Lung (tissue), 11 donors: ENCODE measurements at regions not wholly inside any gene's neighbourhood (a gene's known extent, or its start where the extent isn't known, plus 50 kb on each side); places are given as distances from the start of the nearest gene placed in this dataset.

ENCODE experiments used
- ATAC-seq: fragments of 200-7000 bp; cut with Tn5 transposase; one replicate; pipeline ENCODE4 v1.9.1; 2020; ENCODE audit warnings: moderate number of reproducible peaks; ENCODE audit not compliant: insufficient read depth, low FRiP score
- DNase-seq, 3 donors: peaks; one replicate each; pipeline ENCODE4 v3.0.0-alpha.2; 2013 to 2017
- H3K27ac ChIP-seq, 2 donors: one replicate each; pipeline ENCODE4 v1.5.1; 2013; ENCODE audit warnings: mild to moderate bottlenecking in 2 of 2, moderate library complexity in 2 of 2, control low read depth in 1 of 2, inconsistent platforms in 1 of 2, low read depth in 1 of 2, low read length in 1 of 2
- H3K27me3 ChIP-seq, 3 donors: one replicate each; pipeline ENCODE4 v1.5.1; 2013; ENCODE audit warnings: low read length in 2 of 3; ENCODE audit not compliant: control insufficient read depth in 3 of 3, insufficient read depth in 3 of 3
- H3K36me3 ChIP-seq, 4 donors: one replicate each; pipeline ENCODE4 v1.5.1; 2013; ENCODE audit warnings: low read length in 4 of 4, mild to moderate bottlenecking in 1 of 4, moderate library complexity in 1 of 4; ENCODE audit not compliant: control insufficient read depth in 4 of 4, insufficient read depth in 4 of 4
- H3K4me1 ChIP-seq, 5 donors: one replicate each; pipeline ENCODE4 v1.5.1; 2013; ENCODE audit warnings: low read length in 5 of 5, mild to moderate bottlenecking in 2 of 5, moderate library complexity in 1 of 5; ENCODE audit not compliant: control insufficient read depth in 5 of 5, insufficient read depth in 5 of 5
- H3K4me3 ChIP-seq: one replicate; pipeline ENCODE4 v1.5.1; 2013; ENCODE audit warnings: mild to moderate bottlenecking, control low read depth, moderate library complexity
- H3K9ac ChIP-seq, 2 donors: one replicate each; pipeline ENCODE4 v1.5.1; 2013; ENCODE audit warnings: low read length in 2 of 2, control low read depth in 1 of 2; ENCODE audit not compliant: insufficient read depth in 1 of 2
- H3K9me3 ChIP-seq, 4 donors: one replicate each; pipeline ENCODE4 v1.5.1; 2013; ENCODE audit warnings: low read length in 3 of 4, mild to moderate bottlenecking in 1 of 4, moderate library complexity in 1 of 4; ENCODE audit not compliant: control insufficient read depth in 4 of 4, insufficient read depth in 3 of 4
- WGBS, 2 donors: extraction: QIAGEN DNeasy Blood & Tissue Kit; methylation state at CpG; one replicate each; pipeline ENCODE4 v1.1.7; 2013; 5-methylcytosine and 5-hydroxymethylcytosine counted together
- TF ChIP-seq, protein P1 (sequence below): IDR thresholded peaks from 2 replicates; pipeline ENCODE4 v1.5.1; 2012; ENCODE audit warnings: mild to moderate bottlenecking; ENCODE audit errors: control extremely low read depth, extremely low read depth
- donor health status: control.
- donor health status: control.
- donor health status: Bipolar disorder and iron deficiency.
- donor health status: healthy.
- donor health status: DM: yes; HTN: yes; CAD: no.

DNA sequence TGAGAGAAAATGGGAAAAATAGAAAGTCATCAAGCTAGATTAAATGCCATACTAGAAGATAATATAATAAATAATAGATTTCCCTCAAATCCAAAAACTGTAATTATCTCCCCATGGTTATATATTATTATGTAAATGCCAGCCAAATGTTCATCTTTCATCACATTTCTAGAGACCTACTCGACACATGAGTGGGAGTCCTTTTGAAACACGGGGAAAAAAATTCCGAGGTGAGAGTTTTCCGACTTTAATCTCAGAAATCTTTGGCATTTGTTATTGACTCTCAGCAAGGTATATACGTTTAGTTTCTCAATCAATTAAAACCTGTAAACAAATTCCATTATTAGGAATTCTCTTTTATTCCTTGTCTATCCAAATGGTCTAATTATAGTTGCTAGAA, 465.4 kb upstream of the SMIM31 start:
- Histone ChIP-seq H3K27ac (no peak overlapping the region), H3K27me3 (no peaks in the 10 kb centered on the region), H3K36me3 (no peaks in the 10 kb centered on the region), H3K4me3 (no peak overlapping the region), H3K9ac (no peak overlapping the region), H3K9me3 (no peaks in the 10 kb centered on the region), H3K4me1 (no peaks in the 10 kb centered on the region)
- TF ChIP-seq, protein P1, sequence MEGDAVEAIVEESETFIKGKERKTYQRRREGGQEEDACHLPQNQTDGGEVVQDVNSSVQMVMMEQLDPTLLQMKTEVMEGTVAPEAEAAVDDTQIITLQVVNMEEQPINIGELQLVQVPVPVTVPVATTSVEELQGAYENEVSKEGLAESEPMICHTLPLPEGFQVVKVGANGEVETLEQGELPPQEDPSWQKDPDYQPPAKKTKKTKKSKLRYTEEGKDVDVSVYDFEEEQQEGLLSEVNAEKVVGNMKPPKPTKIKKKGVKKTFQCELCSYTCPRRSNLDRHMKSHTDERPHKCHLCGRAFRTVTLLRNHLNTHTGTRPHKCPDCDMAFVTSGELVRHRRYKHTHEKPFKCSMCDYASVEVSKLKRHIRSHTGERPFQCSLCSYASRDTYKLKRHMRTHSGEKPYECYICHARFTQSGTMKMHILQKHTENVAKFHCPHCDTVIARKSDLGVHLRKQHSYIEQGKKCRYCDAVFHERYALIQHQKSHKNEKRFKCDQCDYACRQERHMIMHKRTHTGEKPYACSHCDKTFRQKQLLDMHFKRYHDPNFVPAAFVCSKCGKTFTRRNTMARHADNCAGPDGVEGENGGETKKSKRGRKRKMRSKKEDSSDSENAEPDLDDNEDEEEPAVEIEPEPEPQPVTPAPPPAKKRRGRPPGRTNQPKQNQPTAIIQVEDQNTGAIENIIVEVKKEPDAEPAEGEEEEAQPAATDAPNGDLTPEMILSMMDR, result no peak
- ATAC-seq (no peak), DNase-seq (no peak)
- 66 to 79% methylated on average over 5 of the region's 5 CpGs for WGBS, 2 donors

DNA sequence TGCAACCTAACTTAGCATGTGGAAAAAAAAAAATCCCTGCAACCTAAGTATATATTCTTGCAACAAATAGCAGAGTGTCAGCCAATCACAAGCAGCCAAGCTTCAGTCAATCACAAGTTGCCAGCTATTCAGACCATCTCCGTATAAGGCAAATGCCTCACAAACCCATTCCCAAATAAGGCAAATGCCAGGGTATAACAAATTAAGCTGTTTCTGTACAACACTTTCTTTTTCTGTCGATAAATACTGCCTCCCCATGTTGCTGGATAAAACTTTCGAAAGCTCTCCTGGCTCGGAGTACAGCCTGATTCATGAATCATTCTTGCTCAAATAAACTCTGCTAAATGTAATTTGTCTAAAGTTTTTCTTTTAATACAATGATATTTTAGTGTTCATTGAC, 460.7 kb upstream of the SMIM31 start:
- WGBS, 2 donors, result 75 to 79% methylated on average over 4 of the region's 4 CpGs
- TF ChIP-seq, protein P1, result no peak
- H3K4me3 ChIP-seq, result no peak overlapping the region
- no peak overlapping the region for H3K9ac ChIP-seq
- H3K27me3 ChIP-seq, result no peaks in the 10 kb centered on the region
- H3K36me3 ChIP-seq, result no peaks in the 10 kb centered on the region
- no peaks in the 10 kb centered on the region for H3K9me3 ChIP-seq
- no peaks in the 10 kb centered on the region for H3K4me1 ChIP-seq
- no peak overlapping the region for H3K27ac ChIP-seq
- DNase-seq (no peak), ATAC-seq (no peak)

DNA sequence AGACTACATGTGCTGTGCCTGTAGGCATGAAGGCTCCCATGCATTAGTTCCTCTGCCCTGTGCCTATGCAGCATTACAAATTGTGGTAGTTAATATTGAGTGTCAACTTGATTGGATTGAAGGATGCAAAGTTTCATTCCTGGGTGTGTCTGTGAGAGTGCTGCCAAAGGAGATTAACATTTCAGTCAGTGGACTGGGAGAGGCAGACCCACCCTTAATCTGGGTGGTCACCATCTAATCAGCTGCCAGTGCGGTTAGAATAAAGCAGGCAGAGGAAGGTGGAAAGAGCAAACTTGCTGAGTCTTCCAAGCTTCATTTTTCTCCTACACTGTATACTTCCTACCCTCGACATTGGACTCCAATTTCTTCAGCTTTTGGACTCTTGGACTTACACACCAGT, 460.2 kb upstream of the SMIM31 start:
- Histone ChIP-seq H3K4me3 (no peak overlapping the region), H3K4me1 (no peaks in the 10 kb centered on the region), H3K9ac (no peak overlapping the region), H3K27ac (no peak overlapping the region), H3K36me3 (no peaks in the 10 kb centered on the region), H3K9me3 (no peaks in the 10 kb centered on the region), H3K27me3 (no peaks in the 10 kb centered on the region)
- 78 to 87% methylated on average over 2 of the region's 2 CpGs for WGBS, 2 donors
- no peak for DNase-seq
- ATAC-seq, result no peak
- TF ChIP-seq, protein P1, result no peak

DNA sequence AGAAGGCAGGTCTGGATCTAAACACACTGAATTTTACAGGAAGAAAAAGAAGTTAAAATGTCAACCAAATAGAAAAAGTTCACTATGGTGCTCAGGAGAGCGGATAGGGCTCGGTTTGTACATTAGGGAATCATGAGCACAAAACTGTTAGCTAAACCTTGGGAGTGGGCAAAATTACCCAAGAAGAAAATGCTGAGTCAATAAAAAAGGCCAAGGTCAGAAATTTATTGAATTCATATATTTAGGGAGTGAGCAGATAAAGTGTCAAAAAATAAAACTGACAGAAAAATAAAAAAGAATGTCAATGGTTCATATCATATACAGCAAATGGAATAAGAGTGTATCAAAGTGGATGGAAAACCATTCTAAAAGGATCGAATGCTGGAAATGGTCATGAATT, 452.5 kb upstream of the SMIM31 start:
- no peaks in the 10 kb centered on the region for H3K4me1 ChIP-seq
- H3K36me3 ChIP-seq, result no peaks in the 10 kb centered on the region
- H3K9ac ChIP-seq, result no peak overlapping the region
- H3K27me3 ChIP-seq, result no peaks in the 10 kb centered on the region
- 87 to 91% methylated on average over 3 of the region's 3 CpGs for WGBS, 2 donors
- no peaks in the 10 kb centered on the region for H3K9me3 ChIP-seq
- DNase-seq, result no peak
- ATAC-seq, result no peak
- TF ChIP-seq, protein P1, result no peak
- H3K27ac ChIP-seq, result no peak overlapping the region
- no peak overlapping the region for H3K4me3 ChIP-seq
